ENCODE measurements at regions not wholly inside any gene's neighbourhood (a gene's known extent, or its start where the extent isn't known, plus 50 kb on each side); places are given as distances from the start of the nearest gene placed in this dataset.
"Not testable (repeated sequence)": the region's sequence is repeated elsewhere in the genome, so short reads cannot be mapped to it uniquely, and the experiment has no call there.

- DNase-seq (ENCODE audit: low spot score), result no peak
Observed at GRCh38 chr12:68478516-68479260, 132.0 kb upstream of the RAP1B start.

- DNase-seq (ENCODE audit: low spot score), result no peak
Observed at GRCh38 chr12:68479261-68479895, 131.3 kb upstream of the RAP1B start.

GRCh38 chr12:68479896-68480291 is 130.8 kb upstream of the RAP1B start:
- no peak for DNase-seq (ENCODE audit: low spot score)

- no peak for DNase-seq (ENCODE audit: low spot score)
Observed at GRCh38 chr12:68480526-68480925, 130.2 kb upstream of the RAP1B start.

GRCh38 chr12:68481181-68481941 is 129.3 kb upstream of the RAP1B start:
- DNase-seq (ENCODE audit: low spot score), result no peak

GRCh38 chr12:68482014-68482413 is 128.7 kb upstream of the RAP1B start:
- no peak for DNase-seq (ENCODE audit: low spot score)

- DNase-seq (ENCODE audit: low spot score), result no peak
Observed at GRCh38 chr12:68482660-68483059, 128.0 kb upstream of the RAP1B start.

GRCh38 chr12:68483592-68484383 is 126.9 kb upstream of the RAP1B start:
- no peak for DNase-seq (ENCODE audit: low spot score)

GRCh38 chr12:68484578-68484977 is 126.1 kb upstream of the RAP1B start:
- DNase-seq (ENCODE audit: low spot score), result not testable (repeated sequence)

GRCh38 chr12:68486449-68486848 is 124.2 kb upstream of the RAP1B start:
- DNase-seq (ENCODE audit: low spot score), result not testable (repeated sequence)

GRCh38 chr12:68487721-68488309 is 122.9 kb upstream of the RAP1B start:
- DNase-seq (ENCODE audit: low spot score), result no peak

GRCh38 chr12:68489273-68489672 is 121.4 kb upstream of the RAP1B start:
- no peak for DNase-seq (ENCODE audit: low spot score)

- no peak for DNase-seq (ENCODE audit: low spot score)
Observed at GRCh38 chr12:68490476-68490875, 120.2 kb upstream of the RAP1B start.

- no peak for DNase-seq (ENCODE audit: low spot score)
Observed at GRCh38 chr12:68491204-68491960, 119.3 kb upstream of the RAP1B start.

- DNase-seq (ENCODE audit: low spot score), result no peak
Observed at GRCh38 chr12:68495336-68496070, 115.2 kb upstream of the RAP1B start.

- DNase-seq (ENCODE audit: low spot score), result no peak
Observed at GRCh38 chr12:68497107-68497506, 113.6 kb upstream of the RAP1B start.

- no peak for DNase-seq (ENCODE audit: low spot score)
Observed at GRCh38 chr12:68497702-68498101, 113.0 kb upstream of the RAP1B start.

GRCh38 chr12:68498736-68499135 is 112.0 kb upstream of the RAP1B start:
- no peak for DNase-seq (ENCODE audit: low spot score)

GRCh38 chr12:68499616-68500015 is 111.1 kb upstream of the RAP1B start:
- DNase-seq (ENCODE audit: low spot score), result no peak

- no peak for DNase-seq (ENCODE audit: low spot score)
Observed at GRCh38 chr12:68501226-68501625, 109.5 kb upstream of the RAP1B start.
